ENCODE measurements at regions not wholly inside any gene's neighbourhood (a gene's known extent, or its start where the extent isn't known, plus 50 kb on each side); places are given as distances from the start of the nearest gene placed in this dataset.

DNA sequence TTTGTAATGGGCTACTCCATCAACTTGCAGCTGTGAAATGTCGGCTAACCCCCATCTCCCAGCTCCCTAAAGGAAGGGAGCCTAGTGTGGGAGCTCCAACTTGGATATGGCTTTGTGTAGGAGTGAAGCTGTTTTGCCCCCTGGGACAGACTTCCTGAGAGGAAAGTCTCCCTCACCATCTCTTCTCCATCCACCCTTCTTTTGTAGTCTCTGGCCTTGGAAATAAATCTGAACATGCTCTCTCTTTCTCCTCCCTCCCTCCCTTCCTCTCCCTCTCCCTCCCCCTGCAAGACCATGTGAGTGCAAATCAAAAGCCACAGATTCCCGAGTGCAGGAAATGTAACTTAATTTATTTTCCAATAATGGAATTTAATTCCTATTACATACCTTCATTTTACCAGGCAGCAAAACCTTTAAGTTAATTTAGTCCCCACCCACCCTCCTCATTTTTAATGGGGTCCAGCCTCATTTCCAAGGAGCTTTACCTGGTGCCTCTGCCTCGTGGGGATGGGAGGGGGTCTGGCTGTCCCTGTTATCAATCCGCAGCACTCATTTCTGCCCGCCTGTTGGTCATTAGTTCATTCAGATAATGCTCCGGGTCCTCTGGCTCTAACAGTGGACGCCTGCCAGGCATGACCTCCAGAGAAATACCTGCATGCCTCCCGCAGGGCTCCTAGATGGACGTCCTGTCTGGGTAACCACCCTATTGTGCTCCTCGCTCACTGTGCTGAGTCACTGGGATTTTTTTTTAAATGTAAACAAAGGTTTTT lies 122.9 kb upstream of the TAF11L2 start:
- dilution Hi-C loops (cut with HindIII; ENCODE audit: low sequenced_read_pairs, unreplicated experiment) = no loop called here
- Histone ChIP-seq H2AK5ac (ENCODE audit: low read depth, low read length) (peak overlapping the region; percentile 13), H3K4me3 (ENCODE audit: insufficient read depth, low read depth, low read length) (no peak overlapping the region), H3K56ac (ENCODE audit: extremely low read depth, insufficient read depth, low read length) (no peak overlapping the region), H4K8ac (ENCODE audit: low read depth in 2 of 2, low read length in 2 of 2) (peak overlapping the region in 1 of 2 experiments; percentile 60; a peak in 1 of 4 replicates), H4K91ac (ENCODE audit: insufficient read depth, low read depth, low read length) (peak overlapping the region; percentile 69), H3K79me1 (ENCODE audit: low read depth in 1 of 2, low read length in 2 of 2) (0 out of 4 replicates have a peak, but pooled peaks cover 0 to 2% of the 10 kb centered on the region in 2 experiments), H3K9me3 (ENCODE audit: control insufficient read depth, insufficient read depth, low read length) (no peaks in the 10 kb centered on the region), H4K20me1 (ENCODE audit: insufficient read depth, low read length) (no peaks in the 10 kb centered on the region), H2BK5ac (ENCODE audit: low read depth, low read length, poor library complexity, severe bottlenecking) (peak overlapping the region; percentile 24), H4K5ac (ENCODE audit: low read depth, low read length) (peak overlapping the region; percentile 87), H2BK15ac (ENCODE audit: low read depth, low read length) (peak overlapping the region; percentile 34; the same call in 1 of the 3 replicates), H3K23ac (ENCODE audit: low read depth, low read length) (peak overlapping the region; percentile 85), H2AK9ac (replicated peaks; ENCODE audit: low read depth, low read length, poor library complexity) (peak overlapping the region; percentile 47), H3K27ac (ENCODE audit: insufficient read depth, low read length) (no peak overlapping the region), H3K36me3 (ENCODE audit: control insufficient read depth, insufficient read depth, low read length) (no peaks in the 10 kb centered on the region), H3K4me1 (ENCODE audit: control insufficient read depth, insufficient read depth, low read length) (peaks cover 22% of the 10 kb centered on the region), H3K4ac (ENCODE audit: low read depth, low read length) (peak overlapping the region; percentile 82), H3K4me2 (ENCODE audit: low read depth, low read length) (peak overlapping the region; percentile 52), H3K27me3 (ENCODE audit: control insufficient read depth, insufficient read depth, low read length) (no peaks in the 10 kb centered on the region), H3K9me1 (ENCODE audit: insufficient read depth, low read length) (peaks cover 6% of the 10 kb centered on the region; the same call in 1 of the 2 replicates), H3K14ac (replicated peaks; ENCODE audit: low read depth, low read length) (peak overlapping the region; percentile 64), H2AFZ (replicated peaks; ENCODE audit: low read length, poor library complexity) (peak overlapping the region; percentile 72), H3K9ac (ENCODE audit: low read depth, low read length) (peak overlapping the region; percentile 6; the same call in 1 of the 2 replicates), H2BK120ac (ENCODE audit: low read depth, low read length) (peak overlapping the region; percentile 84), H3K18ac (ENCODE audit: low read depth, low read length) (peak overlapping the region; percentile 9), H2BK20ac (ENCODE audit: low read depth, low read length) (peak overlapping the region; percentile 81)
- POLR2A ChIA-PET (ENCODE audit: unreplicated experiment) = no interaction called here
- intact Hi-C loops (cut with micrococcal nuclease) = loop anchor here (5.0 kb wide), 2 partner anchors 68 to 158 kb away; partner anchors contain the start of gene BASP1
- CTCF ChIA-PET = no interaction called here
- ATAC-seq (ENCODE audit: low read depth) = no peak
- in situ Hi-C loops (cut with MboI; ENCODE audit: low sequenced_read_pairs) = no loop called here
- no TSS peak for BruUV-seq (replicated peaks)
- TF ChIP-seq MXI1 (IDR thresholded peaks at IDR 0.05; ENCODE audit: borderline replicate concordance, low read depth, low read length) (no peak), NFE2L2 (IDR thresholded peaks at IDR 0.05; ENCODE audit: low read depth, low read length) (peak; percentile 43; the same call in 1 of the 2 replicates), MAZ (IDR thresholded peaks at IDR 0.05; ENCODE audit: borderline replicate concordance, low read depth, low read length) (no peak), MAFK (IDR thresholded peaks at IDR 0.05; ENCODE audit: low read depth, low read length) (no peak), CEBPB (IDR thresholded peaks at IDR 0.05; ENCODE audit: low read depth, low read length) (no peak), FOS (IDR thresholded peaks at IDR 0.05; ENCODE audit: low read depth, low read length) (0 out of 2 replicates have a peak, but pooled peaks have one; percentile 6)
- TF ChIP-seq, protein P1, sequence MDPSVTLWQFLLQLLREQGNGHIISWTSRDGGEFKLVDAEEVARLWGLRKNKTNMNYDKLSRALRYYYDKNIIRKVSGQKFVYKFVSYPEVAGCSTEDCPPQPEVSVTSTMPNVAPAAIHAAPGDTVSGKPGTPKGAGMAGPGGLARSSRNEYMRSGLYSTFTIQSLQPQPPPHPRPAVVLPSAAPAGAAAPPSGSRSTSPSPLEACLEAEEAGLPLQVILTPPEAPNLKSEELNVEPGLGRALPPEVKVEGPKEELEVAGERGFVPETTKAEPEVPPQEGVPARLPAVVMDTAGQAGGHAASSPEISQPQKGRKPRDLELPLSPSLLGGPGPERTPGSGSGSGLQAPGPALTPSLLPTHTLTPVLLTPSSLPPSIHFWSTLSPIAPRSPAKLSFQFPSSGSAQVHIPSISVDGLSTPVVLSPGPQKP (IDR thresholded peaks at IDR 0.05; ENCODE audit: borderline replicate concordance, low read depth, low read length) = no peak
- TF ChIP-seq, protein P2, sequence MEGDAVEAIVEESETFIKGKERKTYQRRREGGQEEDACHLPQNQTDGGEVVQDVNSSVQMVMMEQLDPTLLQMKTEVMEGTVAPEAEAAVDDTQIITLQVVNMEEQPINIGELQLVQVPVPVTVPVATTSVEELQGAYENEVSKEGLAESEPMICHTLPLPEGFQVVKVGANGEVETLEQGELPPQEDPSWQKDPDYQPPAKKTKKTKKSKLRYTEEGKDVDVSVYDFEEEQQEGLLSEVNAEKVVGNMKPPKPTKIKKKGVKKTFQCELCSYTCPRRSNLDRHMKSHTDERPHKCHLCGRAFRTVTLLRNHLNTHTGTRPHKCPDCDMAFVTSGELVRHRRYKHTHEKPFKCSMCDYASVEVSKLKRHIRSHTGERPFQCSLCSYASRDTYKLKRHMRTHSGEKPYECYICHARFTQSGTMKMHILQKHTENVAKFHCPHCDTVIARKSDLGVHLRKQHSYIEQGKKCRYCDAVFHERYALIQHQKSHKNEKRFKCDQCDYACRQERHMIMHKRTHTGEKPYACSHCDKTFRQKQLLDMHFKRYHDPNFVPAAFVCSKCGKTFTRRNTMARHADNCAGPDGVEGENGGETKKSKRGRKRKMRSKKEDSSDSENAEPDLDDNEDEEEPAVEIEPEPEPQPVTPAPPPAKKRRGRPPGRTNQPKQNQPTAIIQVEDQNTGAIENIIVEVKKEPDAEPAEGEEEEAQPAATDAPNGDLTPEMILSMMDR (conservative IDR thresholded peaks at IDR 0.05; ENCODE audit: low read depth, low read length) = no peak
- WGBS, 2 experiments (ENCODE audit: extremely low coverage in 2 of 2, insufficient read length in 1 of 2) = 17% methylated on average over 2 of the region's 10 CpGs; no CpG with 5 or more reads in 1 of the 2 experiments
- DNase-seq = peak; percentile 56

Data from IMR-90 (cell line).